Peyer's patch (tissue), 4 donors: ENCODE measurements at regions not wholly inside any gene's neighbourhood (a gene's known extent, or its start where the extent isn't known, plus 50 kb on each side); places are given as distances from the start of the nearest gene placed in this dataset.

Source experiments
- POLR2A ChIP-seq, 2 donors: fragments of 450-650 bp; IDR thresholded peaks; one replicate each; pipeline ENCODE4 v1.5.1; 2017; ENCODE audit warnings: antibody characterized with exemption in 2 of 2, mild to moderate bottlenecking in 2 of 2, moderate library complexity in 2 of 2
- TF ChIP-seq, protein P1 (sequence below), 6 experiments: fragments of 450-650 bp in 4 of 6; fragments of 200-600 bp in 2 of 6; sonication (generic) in 1 of 6; IDR thresholded peaks; one replicate each; pipeline ENCODE4 v1.5.1; 2017 to 2019; ENCODE audit warnings: antibody characterized with exemption in 6 of 6, mild to moderate bottlenecking in 3 of 6, moderate library complexity in 1 of 6

GRCh38 chr16:82248012-82248656 is 78.1 kb upstream of the MPHOSPH6 start:
- TF ChIP-seq, protein P1, sequence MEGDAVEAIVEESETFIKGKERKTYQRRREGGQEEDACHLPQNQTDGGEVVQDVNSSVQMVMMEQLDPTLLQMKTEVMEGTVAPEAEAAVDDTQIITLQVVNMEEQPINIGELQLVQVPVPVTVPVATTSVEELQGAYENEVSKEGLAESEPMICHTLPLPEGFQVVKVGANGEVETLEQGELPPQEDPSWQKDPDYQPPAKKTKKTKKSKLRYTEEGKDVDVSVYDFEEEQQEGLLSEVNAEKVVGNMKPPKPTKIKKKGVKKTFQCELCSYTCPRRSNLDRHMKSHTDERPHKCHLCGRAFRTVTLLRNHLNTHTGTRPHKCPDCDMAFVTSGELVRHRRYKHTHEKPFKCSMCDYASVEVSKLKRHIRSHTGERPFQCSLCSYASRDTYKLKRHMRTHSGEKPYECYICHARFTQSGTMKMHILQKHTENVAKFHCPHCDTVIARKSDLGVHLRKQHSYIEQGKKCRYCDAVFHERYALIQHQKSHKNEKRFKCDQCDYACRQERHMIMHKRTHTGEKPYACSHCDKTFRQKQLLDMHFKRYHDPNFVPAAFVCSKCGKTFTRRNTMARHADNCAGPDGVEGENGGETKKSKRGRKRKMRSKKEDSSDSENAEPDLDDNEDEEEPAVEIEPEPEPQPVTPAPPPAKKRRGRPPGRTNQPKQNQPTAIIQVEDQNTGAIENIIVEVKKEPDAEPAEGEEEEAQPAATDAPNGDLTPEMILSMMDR (IDR thresholded peaks at IDR 0.05): no peak
- TF ChIP-seq POLR2A (IDR thresholded peaks at IDR 0.05): no peak
